Fibroblast of skin of right quadriceps (primary cell): ENCODE measurements at regions not wholly inside any gene's neighbourhood (a gene's known extent, or its start where the extent isn't known, plus 50 kb on each side); places are given as distances from the start of the nearest gene placed in this dataset.
"Not testable (repeated sequence)": the region's sequence is repeated elsewhere in the genome, so short reads cannot be mapped to it uniquely, and the experiment has no call there.

Experiments used
- DNase-seq: peaks from one replicate; pipeline ENCODE4 v3.0.0-alpha.2; 2013

DNA sequence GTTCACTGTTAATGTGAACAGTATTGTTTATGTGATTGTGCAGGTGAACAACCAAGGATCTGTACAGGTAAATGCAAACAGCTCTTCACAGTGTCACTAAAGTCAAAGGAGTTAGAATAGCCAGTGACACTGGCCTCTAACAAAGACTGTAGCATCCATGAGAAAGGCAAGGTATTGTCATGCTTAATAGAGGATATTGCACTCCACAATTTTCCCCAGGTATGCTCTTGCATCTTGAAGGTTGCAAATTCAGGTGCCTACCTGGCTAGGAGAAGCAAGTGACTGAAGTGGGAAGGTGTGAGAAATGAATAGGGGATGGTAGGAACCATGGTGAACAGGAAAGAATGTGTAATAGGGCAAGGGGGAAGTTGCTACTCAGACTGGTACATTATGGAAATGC lies 101.2 kb upstream of the EFNA5 start:
- DNase-seq, result no peak

DNA sequence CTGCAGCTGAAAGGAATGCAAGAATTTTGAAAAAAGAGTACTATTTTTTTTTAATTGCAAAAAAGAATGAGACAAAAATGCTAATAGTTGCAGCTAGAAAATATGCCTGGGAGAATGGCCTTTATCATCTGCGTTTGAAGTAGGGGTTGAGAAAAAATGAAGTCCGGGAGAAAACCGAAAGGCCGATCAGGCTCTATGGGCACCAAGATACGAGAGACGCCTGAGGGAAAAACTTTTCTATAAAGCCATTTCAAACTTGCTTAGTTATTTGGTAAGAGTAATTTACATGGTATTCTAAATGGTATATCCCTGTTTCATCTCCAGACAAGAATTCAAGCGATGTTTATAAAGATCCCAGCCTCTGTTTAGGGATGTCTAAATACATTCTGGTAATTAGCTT lies 99.3 kb upstream of the EFNA5 start:
- DNase-seq, result no peak

- DNase-seq, result no peak
Observed at GRCh38 chr5:107769519-107769918, 98.8 kb upstream of the EFNA5 start.

DNA sequence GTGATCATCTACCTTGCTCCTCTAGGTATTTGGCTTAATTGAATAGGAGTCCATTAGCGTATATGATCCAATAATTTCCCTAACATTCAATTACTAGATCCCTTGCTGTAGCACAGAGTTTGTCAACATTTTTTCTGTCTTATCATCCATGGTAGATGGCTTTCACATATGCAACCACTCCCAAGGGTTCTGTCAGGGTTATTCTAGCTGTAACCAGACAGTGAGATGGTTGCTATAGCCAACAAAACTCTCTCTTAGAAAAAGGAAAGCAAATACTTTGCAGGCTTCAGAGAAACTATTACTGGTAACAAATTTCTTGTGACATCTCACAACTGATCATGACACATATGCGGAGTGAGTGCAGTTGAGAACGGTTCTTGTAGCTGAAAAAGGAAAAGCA lies 96.2 kb upstream of the EFNA5 start:
- no peak for DNase-seq

DNA sequence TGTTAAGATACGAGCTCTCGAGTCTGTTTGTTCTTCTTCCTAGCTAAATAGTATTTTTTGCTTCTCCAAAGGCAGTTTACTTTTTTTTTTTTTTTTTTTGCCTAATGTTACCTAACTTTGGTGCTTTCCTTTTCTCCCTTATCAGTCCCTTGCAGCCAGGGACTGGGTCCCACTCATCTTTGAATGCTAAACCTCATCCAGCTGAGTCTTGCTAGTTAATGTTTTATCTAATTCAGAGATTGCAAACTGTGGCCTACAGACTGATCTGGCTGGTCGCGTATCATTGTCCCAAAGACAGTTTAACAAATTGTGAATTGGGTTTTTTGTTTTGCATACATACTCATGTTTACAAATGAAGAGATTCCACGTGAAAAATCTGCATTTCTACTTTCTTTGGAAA lies 95.7 kb upstream of the EFNA5 start:
- DNase-seq, result no peak

- DNase-seq, result no peak
Observed at GRCh38 chr5:107765805-107766063, 95.0 kb upstream of the EFNA5 start.

DNA sequence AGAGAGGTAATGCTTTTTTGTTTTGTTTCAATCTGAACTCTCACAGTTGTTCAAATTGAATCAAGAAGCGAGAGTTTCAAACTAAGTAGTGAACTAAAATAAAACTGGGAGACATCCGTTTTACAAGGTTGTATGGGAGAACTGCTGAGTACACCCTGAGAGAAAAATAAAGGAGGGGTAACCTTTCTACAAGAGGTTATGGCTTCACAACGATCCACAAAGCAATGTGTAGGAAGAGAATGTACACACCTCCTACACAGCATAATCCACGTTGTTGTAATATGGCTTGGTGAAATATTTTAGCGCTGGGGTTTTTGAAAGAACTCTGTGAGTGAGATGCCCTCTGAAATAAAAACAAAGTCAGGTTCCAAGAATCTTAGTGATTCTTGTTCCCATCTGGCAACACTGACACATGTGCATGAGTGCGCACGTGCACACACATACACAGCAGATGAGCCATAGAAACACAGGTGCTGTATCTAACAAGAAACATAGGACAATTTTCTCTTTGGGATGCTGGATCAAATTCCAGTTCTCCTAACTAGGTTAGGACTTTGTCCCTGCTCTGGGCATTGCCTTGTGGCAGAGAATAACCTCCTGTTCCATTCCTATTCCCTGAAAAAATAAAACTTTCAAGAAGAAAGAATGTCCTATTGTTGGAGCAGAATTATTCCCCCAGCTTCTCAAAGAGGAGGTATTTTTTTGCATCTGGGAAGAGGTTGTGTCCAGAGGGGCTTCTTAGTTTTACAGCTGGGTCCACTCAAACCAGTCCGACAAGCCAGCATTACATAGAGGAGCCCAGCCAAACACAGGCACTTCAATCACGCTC lies 94.5 kb upstream of the EFNA5 start:
- DNase-seq, result no peak

- no peak for DNase-seq
Observed at GRCh38 chr5:107764282-107764681, 93.5 kb upstream of the EFNA5 start.

DNA sequence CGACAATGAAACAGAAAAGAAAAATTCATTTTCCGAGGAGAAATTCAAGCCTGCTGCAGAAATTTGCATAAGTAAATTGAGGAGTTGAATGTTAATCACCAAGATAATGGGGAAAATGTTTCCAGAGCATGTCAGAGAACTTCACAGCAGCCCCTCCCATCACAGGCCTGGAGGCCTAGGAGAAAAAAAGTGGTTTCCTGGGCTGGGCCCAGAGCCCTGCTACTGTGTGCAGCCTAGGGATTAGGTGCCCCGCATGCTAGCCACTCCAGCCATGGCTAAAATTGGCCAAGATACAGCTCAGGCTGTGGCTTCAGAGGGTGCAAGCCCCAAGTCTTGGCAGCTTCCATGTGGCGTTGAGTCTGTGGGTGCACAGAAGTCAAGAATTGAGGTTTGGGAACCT lies 82.7 kb upstream of the EFNA5 start:
- DNase-seq, result no peak

- DNase-seq, result no peak
Observed at GRCh38 chr5:107744418-107745330, 73.9 kb upstream of the EFNA5 start.

GRCh38 chr5:107743373-107744000 lies 72.8 kb upstream of the EFNA5 start:
- peak; percentile 61 for DNase-seq

GRCh38 chr5:107739661-107740060 lies 68.9 kb upstream of the EFNA5 start:
- no peak for DNase-seq

- DNase-seq, result peak; percentile 67
Observed at GRCh38 chr5:107736638-107737037, 65.9 kb upstream of the EFNA5 start.

DNA sequence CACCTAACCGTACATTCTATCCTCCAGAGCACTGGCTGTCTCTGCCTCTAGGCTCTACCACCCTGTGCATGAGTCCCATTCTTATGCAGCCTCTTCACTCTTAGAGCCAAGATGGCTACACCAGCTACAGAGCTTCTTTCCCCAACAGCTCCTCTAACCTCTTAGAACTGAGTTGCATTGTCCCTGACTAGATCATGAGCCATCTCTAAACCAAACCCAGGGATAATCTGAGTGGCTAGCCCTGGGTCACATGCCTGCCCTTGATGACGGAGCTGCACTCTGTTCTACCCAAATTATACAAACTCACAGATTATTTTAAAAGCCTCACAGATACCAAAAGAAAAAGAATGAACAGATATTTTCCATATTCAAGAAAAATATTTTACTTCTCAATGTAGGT lies 65.4 kb upstream of the EFNA5 start:
- not testable (repeated sequence) for DNase-seq

DNA sequence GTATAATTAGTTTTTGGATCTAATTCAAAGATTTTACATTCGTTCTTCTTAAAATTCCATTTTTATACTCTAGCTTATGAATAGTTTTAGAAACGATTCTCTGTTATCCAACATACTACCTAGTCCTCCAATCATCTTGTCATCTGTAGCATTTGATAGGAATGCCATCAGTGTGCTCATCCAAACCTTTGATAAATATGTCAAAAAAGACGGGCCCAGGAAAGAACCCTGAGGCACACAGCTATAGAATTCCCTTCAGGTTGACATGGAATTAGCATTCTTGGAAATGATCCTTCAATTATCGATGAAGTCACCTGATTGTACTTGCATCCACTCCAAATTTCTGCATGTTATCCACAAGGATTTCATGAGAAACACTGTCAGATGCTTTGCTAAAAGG lies 64.8 kb upstream of the EFNA5 start:
- DNase-seq, result no peak

DNA sequence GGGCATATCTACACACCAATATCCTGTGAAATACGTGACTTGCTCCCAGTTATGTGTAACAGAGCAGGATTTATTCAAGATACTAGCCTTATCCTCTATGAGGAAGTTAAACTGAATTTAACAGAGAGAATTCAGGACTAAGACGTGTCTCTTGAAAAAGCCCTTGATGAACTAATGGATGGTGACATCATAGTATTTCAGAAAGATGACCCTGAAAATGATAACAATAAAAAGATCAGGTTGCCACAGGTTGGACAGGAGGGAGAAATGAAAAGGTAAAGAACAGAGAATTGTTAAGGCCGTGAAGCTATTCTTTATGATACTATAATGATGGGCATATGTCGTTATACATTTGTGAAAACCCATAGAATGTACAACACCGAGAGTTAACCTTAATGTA lies 56.2 kb upstream of the EFNA5 start:
- DNase-seq, result no peak

DNA sequence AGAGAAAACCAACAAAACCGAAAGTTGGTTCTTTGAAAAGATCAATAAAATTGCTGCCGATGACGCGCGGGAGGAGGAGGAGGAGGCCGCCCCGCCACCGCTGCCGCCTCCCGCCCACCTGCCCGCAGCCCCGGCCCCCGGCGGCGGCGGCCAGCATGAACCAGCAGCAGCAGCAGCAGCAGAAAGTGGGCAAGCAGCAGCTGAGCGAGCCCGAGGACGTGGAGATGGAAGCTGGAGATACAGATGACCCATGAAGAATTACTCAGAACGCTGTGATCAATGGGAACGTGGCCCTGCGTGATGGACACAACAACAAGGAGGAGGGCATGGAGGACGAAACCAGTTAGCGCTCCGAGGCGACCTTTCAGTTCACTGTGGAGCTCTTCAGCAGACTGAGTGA lies 53.9 kb upstream of the EFNA5 start:
- no peak for DNase-seq

- DNase-seq, result not testable (repeated sequence)
Observed at GRCh38 chr5:107721241-107721640, 50.5 kb upstream of the EFNA5 start.
